Gastroesophageal sphincter (tissue), 4 donors: ENCODE measurements at regions not wholly inside any gene's neighbourhood (a gene's known extent, or its start where the extent isn't known, plus 50 kb on each side); places are given as distances from the start of the nearest gene placed in this dataset.

Experiments
- ATAC-seq: fragments of 150-250 bp; one replicate; pipeline ENCODE4 v1.9.1; 2016; ENCODE audit warnings: mild to moderate bottlenecking, moderate library complexity
- H3K27ac ChIP-seq, 4 donors: fragments of 200-600 bp; sonication (generic) in 3 of 4; 1 replicate in 3 of 4; 2 replicates in 1 of 4; pipeline ENCODE4 v1.5.1; 2016 to 2019
- H3K27me3 ChIP-seq: fragments of 200-600 bp; sonication (generic); one replicate; pipeline ENCODE4 v1.5.1; 2019
- H3K36me3 ChIP-seq, 2 donors: fragments of 200-600 bp; sonication (generic); one replicate each; pipeline ENCODE4 v1.5.1; 2019; ENCODE audit warnings: control low read depth in 1 of 2
- H3K4me1 ChIP-seq, 3 donors: fragments of 200-600 bp; sonication (generic); 1 replicate in 2 of 3; 2 replicates in 1 of 3; pipeline ENCODE4 v1.5.1; 2016 to 2019; ENCODE audit warnings: control low read depth in 2 of 3
- H3K4me3 ChIP-seq, 2 donors: fragments of 200-600 bp; sonication (generic); one replicate each; pipeline ENCODE4 v1.5.1; 2019; ENCODE audit warnings: mild to moderate bottlenecking in 1 of 2, moderate library complexity in 1 of 2
- H3K9me3 ChIP-seq, 3 donors: fragments of 200-600 bp; sonication (generic); one replicate each; pipeline ENCODE4 v1.5.1; 2017 to 2019; ENCODE audit warnings: control low read depth in 2 of 3
- CTCF ChIP-seq, 4 experiments: fragments of 200-600 bp in 2 of 4; fragments of 450-650 bp in 2 of 4; sonication (generic) in 1 of 4; IDR thresholded peaks; one replicate each; pipeline ENCODE4 v1.5.1; 2017 to 2019; ENCODE audit warnings: antibody characterized with exemption in 4 of 4, mild to moderate bottlenecking in 2 of 4, moderate library complexity in 2 of 4
- EP300 ChIP-seq: sonication (generic); formaldehyde crosslinking; IDR thresholded peaks from one replicate; pipeline ENCODE4 v1.6.1; 2017; ENCODE audit warnings: antibody characterized with exemption, mild to moderate bottlenecking
- POLR2A ChIP-seq, 2 donors: fragments of 450-650 bp; IDR thresholded peaks; one replicate each; pipeline ENCODE4 v1.6.1; 2017; ENCODE audit warnings: antibody characterized with exemption in 2 of 2, mild to moderate bottlenecking in 2 of 2, moderate library complexity in 1 of 2
- POLR2AphosphoS5 ChIP-seq: sonication (generic); formaldehyde crosslinking; IDR thresholded peaks from one replicate; pipeline ENCODE4 v1.6.1; 2017; ENCODE audit warnings: antibody characterized with exemption
- WGBS, 2 donors: methylation state at CpG; one replicate each; pipeline ENCODE4 v1.1.5; 2018; ENCODE audit warnings: low coverage in 1 of 2; 5-methylcytosine and 5-hydroxymethylcytosine counted together

GRCh38 chr14:95387826-95388445 lies 68.2 kb upstream of the CLMN start:
- Histone ChIP-seq H3K27ac (no peak overlapping the region), H3K27me3 (no peaks in the 10 kb centered on the region)

GRCh38 chr14:95386536-95387095 lies 66.9 kb upstream of the CLMN start:
- no peak for ATAC-seq
- no peak for TF ChIP-seq POLR2A (IDR thresholded peaks at IDR 0.05)
- no peak for TF ChIP-seq CTCF (IDR thresholded peaks at IDR 0.05)
- no peak for TF ChIP-seq POLR2AphosphoS5
- no peak for TF ChIP-seq EP300
- H3K4me3 ChIP-seq: no peak overlapping the region
- peaks cover 0 to 10% (median 0%) of the 10 kb centered on the region in 3 donors for H3K9me3 ChIP-seq
- WGBS, 2 donors: 62 to 66% methylated on average over 5 to 6 of the region's 6 CpGs
- H3K4me1 ChIP-seq: no peaks in the 10 kb centered on the region
- no peaks in the 10 kb centered on the region for H3K27me3 ChIP-seq
- H3K27ac ChIP-seq: no peak overlapping the region
- no peaks in the 10 kb centered on the region for H3K36me3 ChIP-seq

More at GRCh38 chr14:95387826-95388445, 68.2 kb upstream of the CLMN start:
- Histone ChIP-seq H3K4me1 (no peaks in the 10 kb centered on the region), H3K4me3 (no peak overlapping the region), H3K9me3 (peaks cover 0 to 5% (median 0%) of the 10 kb centered on the region in 3 donors), H3K36me3 (no peaks in the 10 kb centered on the region)
- ATAC-seq: no peak
- WGBS, 2 donors: 91 to 93% methylated on average over 7 of the region's 7 CpGs
- TF ChIP-seq EP300: no peak
- no peak for TF ChIP-seq POLR2AphosphoS5
- TF ChIP-seq CTCF (IDR thresholded peaks at IDR 0.05): no peak
- TF ChIP-seq POLR2A (IDR thresholded peaks at IDR 0.05): no peak

GRCh38 chr14:95385701-95386100 lies 66.0 kb upstream of the CLMN start:
- Histone ChIP-seq H3K9me3 (peaks cover 0 to 15% (median 0%) of the 10 kb centered on the region in 3 donors), H3K27ac (no peak overlapping the region), H3K4me3 (no peak overlapping the region), H3K36me3 (no peaks in the 10 kb centered on the region), H3K4me1 (no peaks in the 10 kb centered on the region), H3K27me3 (no peaks in the 10 kb centered on the region)
- no peak for TF ChIP-seq CTCF (IDR thresholded peaks at IDR 0.05)
- no peak for TF ChIP-seq POLR2A (IDR thresholded peaks at IDR 0.05)
- no peak for TF ChIP-seq POLR2AphosphoS5
- TF ChIP-seq EP300: no peak
- WGBS, 2 donors: 69% methylated on average over 2 of the region's 6 CpGs; no CpG with 5 or more reads in 1 of the 2 donors
- no peak for ATAC-seq

GRCh38 chr14:95382747-95383146 lies 63.0 kb upstream of the CLMN start:
- Histone ChIP-seq H3K27ac (no peak overlapping the region), H3K4me1 (no peaks in the 10 kb centered on the region), H3K27me3 (no peaks in the 10 kb centered on the region), H3K4me3 (no peak overlapping the region), H3K36me3 (no peaks in the 10 kb centered on the region), H3K9me3 (peaks cover 0 to 38% (median 2%) of the 10 kb centered on the region in 3 donors)
- no peak for TF ChIP-seq CTCF (IDR thresholded peaks at IDR 0.05)
- TF ChIP-seq EP300: no peak
- no peak for TF ChIP-seq POLR2AphosphoS5
- no peak for TF ChIP-seq POLR2A (IDR thresholded peaks at IDR 0.05)
- WGBS, 2 donors: 67 to 70% methylated on average over 1 to 3 of the region's 3 CpGs
- no peak for ATAC-seq

- Histone ChIP-seq H3K27me3 (no peaks in the 10 kb centered on the region), H3K4me3 (no peak overlapping the region), H3K36me3 (no peaks in the 10 kb centered on the region), H3K27ac (no peak overlapping the region), H3K4me1 (no peaks in the 10 kb centered on the region), H3K9me3 (peaks cover 0 to 38% (median 2%) of the 10 kb centered on the region in 3 donors)
- no peak for TF ChIP-seq POLR2AphosphoS5
- TF ChIP-seq EP300: no peak
- no peak for TF ChIP-seq POLR2A (IDR thresholded peaks at IDR 0.05)
- no peak for TF ChIP-seq CTCF (IDR thresholded peaks at IDR 0.05)
- WGBS, 2 donors: 12 to 49% methylated on average over 3 to 4 of the region's 4 CpGs
- no peak for ATAC-seq
Measured at GRCh38 chr14:95381726-95382125, 62.0 kb upstream of the CLMN start.
